EH (cell line): ENCODE measurements at regions not wholly inside any gene's neighbourhood (a gene's known extent, or its start where the extent isn't known, plus 50 kb on each side); places are given as distances from the start of the nearest gene placed in this dataset.
A peak's percentile ranks its signal among the peaks of the same experiment; 100 is the strongest.
"Not testable (repeated sequence)": the region's sequence is repeated elsewhere in the genome, so short reads cannot be mapped to it uniquely, and the experiment has no call there.

Source experiments
- DNase-seq: peaks from one replicate; pipeline ENCODE4 v3.0.0-alpha.2; 2015; ENCODE audit warnings: low read depth

- peak; percentile 3 for DNase-seq
These were observed 86.0 kb downstream of the DTWD1 start for GRCh38 chr15:49706805-49707204.

GRCh38 chr15:49707598-49707997, 86.8 kb downstream of the DTWD1 start:
- DNase-seq = no peak

GRCh38 chr15:49709646-49710214, 88.9 kb downstream of the DTWD1 start:
- DNase-seq = no peak

- DNase-seq = no peak
These were observed 91.3 kb downstream of the DTWD1 start for GRCh38 chr15:49712162-49712561.

GRCh38 chr15:49712846-49713450, 92.1 kb downstream of the DTWD1 start:
- DNase-seq = no peak

- no peak for DNase-seq
These were observed 94.4 kb downstream of the DTWD1 start for GRCh38 chr15:49715211-49715610.

GRCh38 chr15:49715701-49716100, 94.9 kb downstream of the DTWD1 start:
- DNase-seq = no peak

GRCh38 chr15:49718234-49718633, 97.4 kb downstream of the DTWD1 start:
- DNase-seq = peak; percentile 38

GRCh38 chr15:49718846-49719245, 98.0 kb downstream of the DTWD1 start:
- no peak for DNase-seq

GRCh38 chr15:49720261-49720660, 99.4 kb downstream of the DTWD1 start:
- no peak for DNase-seq

GRCh38 chr15:49721091-49721490, 100.2 kb downstream of the DTWD1 start:
- DNase-seq = no peak

GRCh38 chr15:49721621-49722020, 100.8 kb downstream of the DTWD1 start:
- DNase-seq = no peak

GRCh38 chr15:49723981-49724380, 103.1 kb downstream of the DTWD1 start:
- DNase-seq = no peak

- no peak for DNase-seq
These were observed 110.6 kb downstream of the DTWD1 start for GRCh38 chr15:49731187-49732099.

- not testable (repeated sequence) for DNase-seq
These were observed 111.3 kb downstream of the DTWD1 start for GRCh38 chr15:49732109-49732508.

- not testable (repeated sequence) for DNase-seq
These were observed 113.2 kb downstream of the DTWD1 start for GRCh38 chr15:49734089-49734488.

GRCh38 chr15:49734831-49735508, 114.1 kb downstream of the DTWD1 start:
- DNase-seq = no peak

- no peak for DNase-seq
These were observed 116.3 kb downstream of the DTWD1 start for GRCh38 chr15:49737127-49737526.

GRCh38 chr15:49741712-49742111, 120.9 kb downstream of the DTWD1 start:
- no peak for DNase-seq

- DNase-seq = no peak
These were observed 121.5 kb downstream of the DTWD1 start for GRCh38 chr15:49742381-49742780.

GRCh38 chr15:49747340-49747739, 126.5 kb downstream of the DTWD1 start:
- no peak for DNase-seq

- DNase-seq = no peak
These were observed 127.9 kb downstream of the DTWD1 start for GRCh38 chr15:49748791-49749190.

GRCh38 chr15:49750553-49750952, 129.7 kb downstream of the DTWD1 start:
- peak; percentile 20 for DNase-seq
